ENCODE measurements at regions not wholly inside any gene's neighbourhood (a gene's known extent, or its start where the extent isn't known, plus 50 kb on each side); places are given as distances from the start of the nearest gene placed in this dataset.
"Not testable (repeated sequence)": the region's sequence is repeated elsewhere in the genome, so short reads cannot be mapped to it uniquely, and the experiment has no call there.

- no peak for DNase-seq
These were observed 264.7 kb upstream of the ZRANB2 start for GRCh38 chr1:71345491-71345890.

- no peak for DNase-seq
These were observed 263.0 kb upstream of the ZRANB2 start for GRCh38 chr1:71343686-71344416.

GRCh38 chr1:71339238-71339637, 258.4 kb upstream of the ZRANB2 start:
- no peak for DNase-seq

GRCh38 chr1:71330991-71331390, 250.2 kb upstream of the ZRANB2 start:
- DNase-seq: no peak

- DNase-seq: no peak
These were observed 243.9 kb upstream of the ZRANB2 start for GRCh38 chr1:71324671-71325267.

- DNase-seq: no peak
These were observed 231.7 kb upstream of the ZRANB2 start for GRCh38 chr1:71312545-71312944.

- no peak for DNase-seq
These were observed 230.5 kb upstream of the ZRANB2 start for GRCh38 chr1:71311376-71311775.

GRCh38 chr1:71307451-71307850, 226.6 kb upstream of the ZRANB2 start:
- no peak for DNase-seq

- no peak for DNase-seq
These were observed 223.3 kb upstream of the ZRANB2 start for GRCh38 chr1:71304125-71304524.

- DNase-seq: no peak
These were observed 222.8 kb upstream of the ZRANB2 start for GRCh38 chr1:71303617-71304041.

GRCh38 chr1:71298633-71299032, 217.8 kb upstream of the ZRANB2 start:
- no peak for DNase-seq

GRCh38 chr1:71296551-71297134, 215.8 kb upstream of the ZRANB2 start:
- DNase-seq: no peak

GRCh38 chr1:71295350-71295749, 214.5 kb upstream of the ZRANB2 start:
- DNase-seq: no peak

- DNase-seq: no peak
These were observed 213.3 kb upstream of the ZRANB2 start for GRCh38 chr1:71294178-71294577.

GRCh38 chr1:71292203-71292602, 211.4 kb upstream of the ZRANB2 start:
- DNase-seq: no peak

- DNase-seq: not testable (repeated sequence)
These were observed 209.8 kb upstream of the ZRANB2 start for GRCh38 chr1:71290506-71291237.

- DNase-seq: no peak
These were observed 204.7 kb upstream of the ZRANB2 start for GRCh38 chr1:71285529-71285928.

- DNase-seq: no peak
These were observed 195.6 kb upstream of the ZRANB2 start for GRCh38 chr1:71276466-71276865.

GRCh38 chr1:71273334-71273733, 192.5 kb upstream of the ZRANB2 start:
- no peak for DNase-seq

GRCh38 chr1:71270394-71270915, 189.6 kb upstream of the ZRANB2 start:
- no peak for DNase-seq

- peak in 1 of 2 donors; percentile 4 for DNase-seq
These were observed 189.0 kb upstream of the ZRANB2 start for GRCh38 chr1:71269818-71270217.

- no peak for DNase-seq
These were observed 188.3 kb upstream of the ZRANB2 start for GRCh38 chr1:71269179-71269578.

- no peak for DNase-seq
These were observed 186.4 kb upstream of the ZRANB2 start for GRCh38 chr1:71267220-71267619.

All from inflammatory macrophage treated with lipopolysaccharide for 1 hour (primary cell).